ENCODE measurements at regions not wholly inside any gene's neighbourhood (a gene's known extent, or its start where the extent isn't known, plus 50 kb on each side); places are given as distances from the start of the nearest gene placed in this dataset.

- ATAC-seq (replicated peaks; ENCODE audit: extremely low read depth, poor library complexity, severe bottlenecking) (no peak), DNase-seq (ENCODE audit: low spot score in 2 of 2) (no peak)
- Mint-ChIP-seq H3K27me3 (no peaks in the 10 kb centered on the region), H3K36me3 (ENCODE audit: insufficient read depth) (peaks cover 2% of the 10 kb centered on the region), H3K27ac (ENCODE audit: low read depth) (no peak overlapping the region), H3K9me3 (no peaks in the 10 kb centered on the region), H3K4me1 (no peaks in the 10 kb centered on the region), H3K4me3 (no peak overlapping the region)
These were observed 223.6 kb downstream of the TTLL2 start for GRCh38 chr6:167548451-167548850.

GRCh38 chr6:167549213-167549612 lies 224.3 kb downstream of the TTLL2 start:
- Mint-ChIP-seq H3K27ac (ENCODE audit: low read depth) (no peak overlapping the region), H3K9me3 (no peaks in the 10 kb centered on the region), H3K27me3 (no peaks in the 10 kb centered on the region), H3K4me3 (no peak overlapping the region), H3K4me1 (no peaks in the 10 kb centered on the region), H3K36me3 (ENCODE audit: insufficient read depth) (peaks cover 2% of the 10 kb centered on the region)
- ATAC-seq (replicated peaks; ENCODE audit: extremely low read depth, poor library complexity, severe bottlenecking) (no peak), DNase-seq (ENCODE audit: low spot score in 2 of 2) (no peak)

- H3K9me3 Mint-ChIP-seq, result no peaks in the 10 kb centered on the region
These were observed 226.2 kb downstream of the TTLL2 start for GRCh38 chr6:167550941-167551627.

GRCh38 chr6:167551628-167552257 lies 226.9 kb downstream of the TTLL2 start:
- Mint-ChIP-seq H3K36me3 (ENCODE audit: insufficient read depth) (no peaks in the 10 kb centered on the region), H3K9me3 (no peaks in the 10 kb centered on the region), H3K4me1 (no peaks in the 10 kb centered on the region), H3K4me3 (no peak overlapping the region), H3K27ac (ENCODE audit: low read depth) (no peak overlapping the region), H3K27me3 (no peaks in the 10 kb centered on the region)
- DNase-seq (ENCODE audit: low spot score in 2 of 2) (no peak), ATAC-seq (replicated peaks; ENCODE audit: extremely low read depth, poor library complexity, severe bottlenecking) (peak; percentile 24)

More at GRCh38 chr6:167550941-167551627, 226.2 kb downstream of the TTLL2 start:
- ATAC-seq (replicated peaks; ENCODE audit: extremely low read depth, poor library complexity, severe bottlenecking), result no peak
- Mint-ChIP-seq H3K27ac (ENCODE audit: low read depth) (no peak overlapping the region), H3K27me3 (no peaks in the 10 kb centered on the region), H3K36me3 (ENCODE audit: insufficient read depth) (peaks cover 2% of the 10 kb centered on the region), H3K4me1 (no peaks in the 10 kb centered on the region), H3K4me3 (no peak overlapping the region)
- no peak for DNase-seq (ENCODE audit: low spot score in 2 of 2)

GRCh38 chr6:167552258-167552630 lies 227.4 kb downstream of the TTLL2 start:
- Mint-ChIP-seq H3K27ac (ENCODE audit: low read depth) (no peak overlapping the region), H3K36me3 (ENCODE audit: insufficient read depth) (no peaks in the 10 kb centered on the region), H3K27me3 (no peaks in the 10 kb centered on the region), H3K4me3 (no peak overlapping the region), H3K9me3 (no peaks in the 10 kb centered on the region), H3K4me1 (no peaks in the 10 kb centered on the region)
- ATAC-seq (replicated peaks; ENCODE audit: extremely low read depth, poor library complexity, severe bottlenecking) (no peak), DNase-seq (ENCODE audit: low spot score in 2 of 2) (no peak)

- no peak for ATAC-seq (replicated peaks; ENCODE audit: extremely low read depth, poor library complexity, severe bottlenecking)
- Mint-ChIP-seq H3K4me3 (no peak overlapping the region), H3K36me3 (ENCODE audit: insufficient read depth) (no peaks in the 10 kb centered on the region), H3K27me3 (no peaks in the 10 kb centered on the region), H3K4me1 (no peaks in the 10 kb centered on the region), H3K27ac (ENCODE audit: low read depth) (no peak overlapping the region), H3K9me3 (no peaks in the 10 kb centered on the region)
- DNase-seq (ENCODE audit: low spot score in 2 of 2), result no peak
These were observed 228.3 kb downstream of the TTLL2 start for GRCh38 chr6:167552961-167553735.

- no peaks in the 10 kb centered on the region for H3K9me3 Mint-ChIP-seq
- H3K27ac Mint-ChIP-seq (ENCODE audit: low read depth), result no peak overlapping the region
- H3K4me3 Mint-ChIP-seq, result no peak overlapping the region
- no peaks in the 10 kb centered on the region for H3K27me3 Mint-ChIP-seq
- ATAC-seq (replicated peaks; ENCODE audit: extremely low read depth, poor library complexity, severe bottlenecking), result no peak
- DNase-seq (ENCODE audit: low spot score in 2 of 2), result no peak
- H3K36me3 Mint-ChIP-seq (ENCODE audit: insufficient read depth), result no peaks in the 10 kb centered on the region
- H3K4me1 Mint-ChIP-seq, result no peaks in the 10 kb centered on the region
These were observed 228.8 kb downstream of the TTLL2 start for GRCh38 chr6:167553736-167554119.

- Mint-ChIP-seq H3K36me3 (ENCODE audit: insufficient read depth) (no peaks in the 10 kb centered on the region), H3K9me3 (no peaks in the 10 kb centered on the region), H3K27ac (ENCODE audit: low read depth) (no peak overlapping the region), H3K4me3 (no peak overlapping the region), H3K4me1 (no peaks in the 10 kb centered on the region), H3K27me3 (no peaks in the 10 kb centered on the region)
- DNase-seq (ENCODE audit: low spot score in 2 of 2), result no peak
- no peak for ATAC-seq (replicated peaks; ENCODE audit: extremely low read depth, poor library complexity, severe bottlenecking)
These were observed 230.0 kb downstream of the TTLL2 start for GRCh38 chr6:167554854-167555253.

GRCh38 chr6:167555836-167556235 lies 230.9 kb downstream of the TTLL2 start:
- Mint-ChIP-seq H3K4me3 (no peak overlapping the region), H3K27me3 (no peaks in the 10 kb centered on the region), H3K27ac (ENCODE audit: low read depth) (no peak overlapping the region), H3K36me3 (ENCODE audit: insufficient read depth) (no peaks in the 10 kb centered on the region), H3K4me1 (no peaks in the 10 kb centered on the region), H3K9me3 (no peaks in the 10 kb centered on the region)
- no peak for DNase-seq (ENCODE audit: low spot score in 2 of 2)
- ATAC-seq (replicated peaks; ENCODE audit: extremely low read depth, poor library complexity, severe bottlenecking), result no peak

- Mint-ChIP-seq H3K9me3 (no peaks in the 10 kb centered on the region), H3K4me3 (no peak overlapping the region), H3K27ac (ENCODE audit: low read depth) (no peak overlapping the region), H3K4me1 (no peaks in the 10 kb centered on the region), H3K27me3 (no peaks in the 10 kb centered on the region), H3K36me3 (ENCODE audit: insufficient read depth) (no peaks in the 10 kb centered on the region)
- DNase-seq (ENCODE audit: low spot score in 2 of 2) (no peak), ATAC-seq (replicated peaks; ENCODE audit: extremely low read depth, poor library complexity, severe bottlenecking) (no peak)
These were observed 232.8 kb downstream of the TTLL2 start for GRCh38 chr6:167557675-167558074.

- H3K9me3 Mint-ChIP-seq, result peaks cover under 1% of the 10 kb centered on the region
- no peak overlapping the region for H3K27ac Mint-ChIP-seq (ENCODE audit: low read depth)
- ATAC-seq (replicated peaks; ENCODE audit: extremely low read depth, poor library complexity, severe bottlenecking) (no peak), DNase-seq (ENCODE audit: low spot score in 2 of 2) (no peak)
- no peak overlapping the region for H3K4me3 Mint-ChIP-seq
- H3K36me3 Mint-ChIP-seq (ENCODE audit: insufficient read depth), result no peaks in the 10 kb centered on the region
- H3K27me3 Mint-ChIP-seq, result no peaks in the 10 kb centered on the region
- H3K4me1 Mint-ChIP-seq, result no peaks in the 10 kb centered on the region
These were observed 233.6 kb downstream of the TTLL2 start for GRCh38 chr6:167558246-167559177.

All from central memory CD8-positive, alpha-beta T cell (primary cell).